ENCODE measurements at regions not wholly inside any gene's neighbourhood (a gene's known extent, or its start where the extent isn't known, plus 50 kb on each side); places are given as distances from the start of the nearest gene placed in this dataset.

- ATAC-seq (no peak), DNase-seq (ENCODE audit: low read depth, low spot score) (no peak)
- TF ChIP-seq POLR2AphosphoS5 (IDR thresholded peaks at IDR 0.05; ENCODE audit: low read depth, low read length) (no peak), TCF7L2 (IDR thresholded peaks at IDR 0.05; ENCODE audit: low read depth, low read length) (no peak), REST (IDR thresholded peaks at IDR 0.05; ENCODE audit: insufficient read depth in 1 of 2, low read depth in 2 of 2, low read length in 1 of 2) (no peak), CTCF (IDR thresholded peaks at IDR 0.05) (no peak), SIN3A (IDR thresholded peaks at IDR 0.05; ENCODE audit: borderline replicate concordance, insufficient read depth, low read depth, low read length) (no peak)
- Histone ChIP-seq H3K4me1 (ENCODE audit: control insufficient read depth, insufficient read depth, low read length) (no peaks in the 10 kb centered on the region), H3K27me3 (ENCODE audit: control insufficient read depth, insufficient read depth, low read length) (no peaks in the 10 kb centered on the region), H3K4me3 (ENCODE audit: low read depth in 2 of 2, low read length in 2 of 2) (no peak overlapping the region), H3K36me3 (ENCODE audit: control insufficient read depth, insufficient read depth, low read length) (no peaks in the 10 kb centered on the region), H3K27ac (ENCODE audit: low read length) (no peak overlapping the region), H3K9me3 (ENCODE audit: control insufficient read depth, insufficient read depth, low read depth, low read length) (no peaks in the 10 kb centered on the region)
- POLR2A ChIA-PET: no interaction called here
- in situ Hi-C loops (cut with HindIII; ENCODE audit: low pct_unique_long_range_greater_than_20kb, low sequenced_read_pairs): no loop called here
- intact Hi-C loops (cut with micrococcal nuclease; ENCODE audit: unreplicated experiment): no loop called here
- CTCF ChIA-PET: no interaction called here
- no TSS peak for BruUV-seq (replicated peaks)
Observed at GRCh38 chr4:19880206-19880605, 371.5 kb upstream of the SLIT2 start.

- no peaks in the 10 kb centered on the region for H3K4me1 ChIP-seq (ENCODE audit: control insufficient read depth, insufficient read depth, low read length)
- in situ Hi-C loops (cut with HindIII; ENCODE audit: low pct_unique_long_range_greater_than_20kb, low sequenced_read_pairs) (no loop called here), intact Hi-C loops (cut with micrococcal nuclease; ENCODE audit: unreplicated experiment) (no loop called here)
- ChIA-PET POLR2A (no interaction called here), CTCF (interaction anchor here (0.7 kb wide), 1 partner anchor 1869 kb away, joined by 3 read pairs; no protein-coding TSS in a partner anchor)
- H3K36me3 ChIP-seq (ENCODE audit: control insufficient read depth, insufficient read depth, low read length): no peaks in the 10 kb centered on the region
- H3K4me3 ChIP-seq (ENCODE audit: low read depth in 2 of 2, low read length in 2 of 2): no peak overlapping the region
- TF ChIP-seq CTCF (IDR thresholded peaks at IDR 0.05): no peak
- TF ChIP-seq SIN3A (IDR thresholded peaks at IDR 0.05; ENCODE audit: borderline replicate concordance, insufficient read depth, low read depth, low read length): no peak
- DNase-seq (ENCODE audit: low read depth, low spot score) (no peak), ATAC-seq (no peak)
- no peak overlapping the region for H3K27ac ChIP-seq (ENCODE audit: low read length)
- H3K27me3 ChIP-seq (ENCODE audit: control insufficient read depth, insufficient read depth, low read length): no peaks in the 10 kb centered on the region
- H3K9me3 ChIP-seq (ENCODE audit: control insufficient read depth, insufficient read depth, low read depth, low read length): no peaks in the 10 kb centered on the region
- BruUV-seq (replicated peaks): no TSS peak
Observed at GRCh38 chr4:19879330-19879729, 372.4 kb upstream of the SLIT2 start.

GRCh38 chr4:19857991-19858390 is 393.7 kb upstream of the SLIT2 start:
- H3K9me3 ChIP-seq (ENCODE audit: control insufficient read depth, insufficient read depth, low read depth, low read length): no peaks in the 10 kb centered on the region
- H3K27me3 ChIP-seq (ENCODE audit: control insufficient read depth, insufficient read depth, low read length): no peaks in the 10 kb centered on the region
- no peak overlapping the region for H3K4me3 ChIP-seq (ENCODE audit: low read depth in 2 of 2, low read length in 2 of 2)
- H3K36me3 ChIP-seq (ENCODE audit: control insufficient read depth, insufficient read depth, low read length): no peaks in the 10 kb centered on the region
- H3K4me1 ChIP-seq (ENCODE audit: control insufficient read depth, insufficient read depth, low read length): no peaks in the 10 kb centered on the region
- intact Hi-C loops (cut with micrococcal nuclease; ENCODE audit: unreplicated experiment): no loop called here
- ATAC-seq: no peak
- no peak overlapping the region for H3K27ac ChIP-seq (ENCODE audit: low read length)
- no TSS peak for BruUV-seq (replicated peaks)
- CTCF ChIA-PET: no interaction called here
- TF ChIP-seq POLR2AphosphoS5 (IDR thresholded peaks at IDR 0.05; ENCODE audit: low read depth, low read length): no peak
- no peak for TF ChIP-seq REST (IDR thresholded peaks at IDR 0.05; ENCODE audit: insufficient read depth in 1 of 2, low read depth in 2 of 2, low read length in 1 of 2)
- TF ChIP-seq TCF7L2 (IDR thresholded peaks at IDR 0.05; ENCODE audit: low read depth, low read length): no peak
- TF ChIP-seq CTCF (IDR thresholded peaks at IDR 0.05): no peak
- TF ChIP-seq SIN3A (IDR thresholded peaks at IDR 0.05; ENCODE audit: borderline replicate concordance, insufficient read depth, low read depth, low read length): no peak
- in situ Hi-C loops (cut with HindIII; ENCODE audit: low pct_unique_long_range_greater_than_20kb, low sequenced_read_pairs): no loop called here
- POLR2A ChIA-PET: no interaction called here
- DNase-seq (ENCODE audit: low read depth, low spot score): no peak

Data from Panc1 (cell line).